ENCODE measurements at regions not wholly inside any gene's neighbourhood (a gene's known extent, or its start where the extent isn't known, plus 50 kb on each side); places are given as distances from the start of the nearest gene placed in this dataset.

GRCh38 chr18:30334781-30335180 is 707.8 kb downstream of the DSC3 start:
- no peak for TF ChIP-seq CTCF (IDR thresholded peaks at IDR 0.05)
- TF ChIP-seq POLR2AphosphoS5 (IDR thresholded peaks at IDR 0.05): no peak
- no peak for TF ChIP-seq EP300 (IDR thresholded peaks at IDR 0.05)
- TF ChIP-seq POLR2A (IDR thresholded peaks at IDR 0.05): no peak
